Stomach (tissue), 4 donors: ENCODE measurements at regions not wholly inside any gene's neighbourhood (a gene's known extent, or its start where the extent isn't known, plus 50 kb on each side); places are given as distances from the start of the nearest gene placed in this dataset.

Source experiments
- POLR2A ChIP-seq, 4 donors: fragments of 450-650 bp; IDR thresholded peaks; one replicate each; pipeline ENCODE4 v1.6.1; 2016; ENCODE audit warnings: antibody characterized with exemption in 4 of 4, control low read depth in 2 of 4, mild to moderate bottlenecking in 1 of 4, moderate library complexity in 1 of 4
- TF ChIP-seq, protein P1 (sequence below), 7 experiments: fragments of 450-650 bp in 4 of 7; fragments of 200-600 bp in 3 of 7; sonication (generic) in 3 of 7; IDR thresholded peaks; one replicate each; pipeline ENCODE4 v1.5.1; 2016 to 2019; ENCODE audit warnings: antibody characterized with exemption in 7 of 7, control low read depth in 2 of 7, mild to moderate bottlenecking in 1 of 7

GRCh38 chr9:119432428-119432827, 63.2 kb upstream of the BRINP1 start:
- TF ChIP-seq POLR2A (IDR thresholded peaks at IDR 0.05), result no peak
- TF ChIP-seq, protein P1, sequence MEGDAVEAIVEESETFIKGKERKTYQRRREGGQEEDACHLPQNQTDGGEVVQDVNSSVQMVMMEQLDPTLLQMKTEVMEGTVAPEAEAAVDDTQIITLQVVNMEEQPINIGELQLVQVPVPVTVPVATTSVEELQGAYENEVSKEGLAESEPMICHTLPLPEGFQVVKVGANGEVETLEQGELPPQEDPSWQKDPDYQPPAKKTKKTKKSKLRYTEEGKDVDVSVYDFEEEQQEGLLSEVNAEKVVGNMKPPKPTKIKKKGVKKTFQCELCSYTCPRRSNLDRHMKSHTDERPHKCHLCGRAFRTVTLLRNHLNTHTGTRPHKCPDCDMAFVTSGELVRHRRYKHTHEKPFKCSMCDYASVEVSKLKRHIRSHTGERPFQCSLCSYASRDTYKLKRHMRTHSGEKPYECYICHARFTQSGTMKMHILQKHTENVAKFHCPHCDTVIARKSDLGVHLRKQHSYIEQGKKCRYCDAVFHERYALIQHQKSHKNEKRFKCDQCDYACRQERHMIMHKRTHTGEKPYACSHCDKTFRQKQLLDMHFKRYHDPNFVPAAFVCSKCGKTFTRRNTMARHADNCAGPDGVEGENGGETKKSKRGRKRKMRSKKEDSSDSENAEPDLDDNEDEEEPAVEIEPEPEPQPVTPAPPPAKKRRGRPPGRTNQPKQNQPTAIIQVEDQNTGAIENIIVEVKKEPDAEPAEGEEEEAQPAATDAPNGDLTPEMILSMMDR (IDR thresholded peaks at IDR 0.05), result no peak
